Osteoblast (primary cell): ENCODE measurements at regions not wholly inside any gene's neighbourhood (a gene's known extent, or its start where the extent isn't known, plus 50 kb on each side); places are given as distances from the start of the nearest gene placed in this dataset.

Source experiments
- DNase-seq: peaks from one replicate; pipeline ENCODE4 v3.0.0; 2011; ENCODE audit warnings: low spot score, mixed read lengths; ENCODE audit not compliant: insufficient read length; ENCODE audit errors: missing footprints
- H2AFZ ChIP-seq: 2 replicates; pipeline ENCODE4 v1.6.0; 2011; ENCODE audit warnings: mild to moderate bottlenecking, low read length
- H3K27ac ChIP-seq: 2 replicates; pipeline ENCODE4 v1.5.1; 2011; ENCODE audit warnings: mild to moderate bottlenecking, low read depth, low read length, moderate library complexity
- H3K27me3 ChIP-seq: 2 replicates; pipeline ENCODE4 v1.6.0; 2012; ENCODE audit warnings: mild to moderate bottlenecking, control low read depth, inconsistent platforms, low read length, moderate library complexity; ENCODE audit not compliant: insufficient read depth
- H3K36me3 ChIP-seq: 2 replicates; pipeline ENCODE4 v1.5.1; 2011; ENCODE audit warnings: mild to moderate bottlenecking, low read length, control low read depth, moderate library complexity; ENCODE audit not compliant: insufficient read depth
- H3K4me1 ChIP-seq: 2 replicates; pipeline ENCODE4 v1.5.1; 2011; ENCODE audit warnings: mild to moderate bottlenecking, low read length, control low read depth, moderate library complexity; ENCODE audit not compliant: insufficient read depth
- H3K4me2 ChIP-seq: 2 replicates; pipeline ENCODE4 v1.6.0; 2011; ENCODE audit warnings: mild to moderate bottlenecking, low read length; ENCODE audit not compliant: insufficient read depth
- H3K4me3 ChIP-seq: fragments of 200-600 bp; sonication (generic); 3 replicates; pipeline ENCODE4 v1.5.1; 2012; ENCODE audit warnings: mild to moderate bottlenecking, low read length, inconsistent platforms; ENCODE audit not compliant: insufficient read depth
- H3K79me2 ChIP-seq: 2 replicates; pipeline ENCODE4 v1.6.0; 2012; ENCODE audit warnings: mild to moderate bottlenecking, low read length, control low read depth, inconsistent platforms; ENCODE audit not compliant: insufficient read depth
- H3K9me3 ChIP-seq: 2 replicates; pipeline ENCODE4 v1.5.1; 2011; ENCODE audit warnings: low read depth, low read length, control low read depth
- H4K20me1 ChIP-seq: 2 replicates; pipeline ENCODE4 v1.6.0; 2012; ENCODE audit warnings: mild to moderate bottlenecking, low read length, control low read depth; ENCODE audit not compliant: insufficient read depth
- CTCF ChIP-seq: IDR thresholded peaks from 2 replicates; pipeline ENCODE4 v1.5.1; 2011; ENCODE audit warnings: mild to moderate bottlenecking, low read depth, low read length, moderate library complexity; ENCODE audit errors: extremely low read depth

GRCh38 chr5:86997516-86997915 lies 270.2 kb upstream of the RASA1 start:
- no peaks in the 10 kb centered on the region for H3K79me2 ChIP-seq
- H3K4me1 ChIP-seq = no peaks in the 10 kb centered on the region
- no peak overlapping the region for H3K4me2 ChIP-seq
- H3K27me3 ChIP-seq = no peaks in the 10 kb centered on the region
- no peak for DNase-seq
- TF ChIP-seq CTCF = no peak
- H3K4me3 ChIP-seq = no peak overlapping the region
- H4K20me1 ChIP-seq = no peaks in the 10 kb centered on the region
- no peaks in the 10 kb centered on the region for H3K36me3 ChIP-seq
- no peak overlapping the region for H2AFZ ChIP-seq
- H3K27ac ChIP-seq = no peak overlapping the region
- H3K9me3 ChIP-seq = no peaks in the 10 kb centered on the region

DNA sequence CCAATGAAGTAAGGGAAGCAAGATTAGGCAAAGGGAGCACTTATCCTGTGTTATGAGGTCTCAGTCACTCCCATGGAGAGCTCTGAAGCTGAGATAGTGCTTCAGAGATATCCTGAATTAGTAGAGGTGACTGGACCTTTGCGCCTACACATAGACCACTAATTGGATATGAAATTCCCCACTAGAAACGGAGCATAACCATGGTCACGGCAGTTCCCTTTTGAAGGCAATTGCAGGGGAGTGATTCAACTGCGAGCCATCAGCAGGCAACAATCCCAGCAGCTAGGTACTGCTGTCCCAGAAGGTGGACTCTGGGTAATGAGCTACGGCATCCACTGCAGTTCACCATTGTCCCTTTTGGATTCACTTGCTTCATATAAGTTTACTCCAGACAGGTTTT lies 267.7 kb upstream of the RASA1 start:
- no peaks in the 10 kb centered on the region for H3K27me3 ChIP-seq
- H2AFZ ChIP-seq = peak overlapping the region; percentile 32
- no peaks in the 10 kb centered on the region for H3K4me1 ChIP-seq
- no peak for TF ChIP-seq CTCF
- H3K36me3 ChIP-seq = no peaks in the 10 kb centered on the region
- H3K9me3 ChIP-seq = no peaks in the 10 kb centered on the region
- no peaks in the 10 kb centered on the region for H3K79me2 ChIP-seq
- H3K27ac ChIP-seq = no peak overlapping the region
- DNase-seq = no peak
- H3K4me3 ChIP-seq = no peak overlapping the region
- no peak overlapping the region for H3K4me2 ChIP-seq
- no peaks in the 10 kb centered on the region for H4K20me1 ChIP-seq

DNA sequence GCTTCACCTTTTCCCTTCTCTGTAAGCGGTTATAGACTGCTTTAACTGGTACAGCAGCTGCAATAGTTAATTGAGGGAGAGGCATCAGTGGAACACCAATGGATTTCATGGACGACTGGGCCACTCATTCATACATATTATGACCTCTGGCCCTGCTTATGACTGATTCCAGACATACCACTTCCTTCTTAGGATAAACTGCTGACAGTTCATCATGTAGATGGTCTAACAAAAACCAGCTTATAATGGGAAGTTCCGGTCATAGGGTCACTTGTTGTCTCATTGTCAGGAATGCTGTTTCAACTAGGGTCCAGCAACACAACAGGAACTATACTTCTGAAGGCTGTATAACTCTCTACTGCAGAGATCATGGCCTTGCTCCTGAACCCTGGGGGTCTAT lies 265.2 kb upstream of the RASA1 start:
- no peak for DNase-seq
- H3K27ac ChIP-seq = no peak overlapping the region
- H3K4me3 ChIP-seq = no peak overlapping the region

GRCh38 chr5:87004101-87004500 lies 263.6 kb upstream of the RASA1 start:
- Histone ChIP-seq H3K79me2 (no peaks in the 10 kb centered on the region), H3K4me1 (no peaks in the 10 kb centered on the region), H3K4me2 (no peak overlapping the region), H3K27ac (no peak overlapping the region), H3K36me3 (no peaks in the 10 kb centered on the region), H3K27me3 (no peaks in the 10 kb centered on the region), H3K9me3 (no peaks in the 10 kb centered on the region), H4K20me1 (no peaks in the 10 kb centered on the region), H3K4me3 (no peak overlapping the region), H2AFZ (no peak overlapping the region)
- TF ChIP-seq CTCF = no peak
- DNase-seq = no peak

More for the DNA sequence above, 265.2 kb upstream of the RASA1 start:
- no peak overlapping the region for H2AFZ ChIP-seq
- H3K36me3 ChIP-seq = no peaks in the 10 kb centered on the region
- no peaks in the 10 kb centered on the region for H3K79me2 ChIP-seq
- no peaks in the 10 kb centered on the region for H3K9me3 ChIP-seq
- no peaks in the 10 kb centered on the region for H3K27me3 ChIP-seq
- H3K4me2 ChIP-seq = no peak overlapping the region
- no peak for TF ChIP-seq CTCF
- no peaks in the 10 kb centered on the region for H3K4me1 ChIP-seq
- no peaks in the 10 kb centered on the region for H4K20me1 ChIP-seq
